T-helper 1 cell treated with Interleukin-12 subunit alpha and Interleukin-12 subunit beta and Interleukin-4 antibody, amounts not matched to agents 30 ng/mL and 1 ng/mL, for 36 hours (primary cell): ENCODE measurements at regions not wholly inside any gene's neighbourhood (a gene's known extent, or its start where the extent isn't known, plus 50 kb on each side); places are given as distances from the start of the nearest gene placed in this dataset.
"Not testable (repeated sequence)": the region's sequence is repeated elsewhere in the genome, so short reads cannot be mapped to it uniquely, and the experiment has no call there.

Source experiments
- intact Hi-C: fragments of 100-400 bp; cut with micrococcal nuclease; formaldehyde crosslinking; loops from one replicate; pipeline ENCODE4 v1.15.1; 2024

GRCh38 chr9:104269996-104270963 is 176.2 kb downstream of the SMC2 start:
- intact Hi-C loops = no loop called here

- intact Hi-C loops = no loop called here
These were observed 182.7 kb downstream of the SMC2 start for GRCh38 chr9:104276709-104277245.

- intact Hi-C loops = no loop called here
These were observed 184.9 kb downstream of the SMC2 start for GRCh38 chr9:104278929-104279496.

- intact Hi-C loops = no loop called here
These were observed 185.5 kb downstream of the SMC2 start for GRCh38 chr9:104279535-104280177.

GRCh38 chr9:104280178-104280560 is 186.1 kb downstream of the SMC2 start:
- intact Hi-C loops = no loop called here

GRCh38 chr9:104280711-104281110 is 186.6 kb downstream of the SMC2 start:
- intact Hi-C loops = no loop called here

GRCh38 chr9:104286187-104286586 is 192.1 kb downstream of the SMC2 start:
- intact Hi-C loops = no loop called here

- intact Hi-C loops = no loop called here
These were observed 192.7 kb downstream of the SMC2 start for GRCh38 chr9:104286799-104287198.

GRCh38 chr9:104287253-104287878 is 193.3 kb downstream of the SMC2 start:
- intact Hi-C loops = no loop called here

- intact Hi-C loops = no loop called here
These were observed 199.8 kb downstream of the SMC2 start for GRCh38 chr9:104293877-104294276.

GRCh38 chr9:104300124-104300523 is 203.9 kb upstream of the OR13F1 start:
- intact Hi-C loops = no loop called here

- intact Hi-C loops = no loop called here
These were observed 202.3 kb upstream of the OR13F1 start for GRCh38 chr9:104301755-104302154.

GRCh38 chr9:104302775-104303174 is 201.3 kb upstream of the OR13F1 start:
- intact Hi-C loops = no loop called here

- intact Hi-C loops = no loop called here
These were observed 199.1 kb upstream of the OR13F1 start for GRCh38 chr9:104304925-104305324.

GRCh38 chr9:104313396-104314110 is 190.5 kb upstream of the OR13F1 start:
- intact Hi-C loops = no loop called here

GRCh38 chr9:104316201-104317009 is 187.7 kb upstream of the OR13F1 start:
- intact Hi-C loops = not testable (repeated sequence)

GRCh38 chr9:104319198-104319597 is 184.9 kb upstream of the OR13F1 start:
- intact Hi-C loops = no loop called here

GRCh38 chr9:104319685-104320084 is 184.4 kb upstream of the OR13F1 start:
- intact Hi-C loops = no loop called here

GRCh38 chr9:104322596-104322995 is 181.5 kb upstream of the OR13F1 start:
- intact Hi-C loops = no loop called here
